SK-N-SH (cell line): ENCODE measurements at regions not wholly inside any gene's neighbourhood (a gene's known extent, or its start where the extent isn't known, plus 50 kb on each side); places are given as distances from the start of the nearest gene placed in this dataset.
"Not testable (repeated sequence)": the region's sequence is repeated elsewhere in the genome, so short reads cannot be mapped to it uniquely, and the experiment has no call there.

Source experiments
- CTCF ChIA-PET: fragments of 300-600, 350-600 bp; formaldehyde crosslinking; extraction: SDS; loops from one replicate; lab custom pipeline; 2021; lab: Yijun Ruan, JAX
- POLR2A ChIA-PET: fragments of 350-600 bp; sonication (Branson Sonifier 250); formaldehyde crosslinking; extraction: SDS; loops from one replicate; lab custom pipeline; 2020; ENCODE audit warnings: antibody characterized with exemption, inconsistent platforms; lab: Yijun Ruan, JAX
- DNase-seq: peaks from one replicate; pipeline ENCODE4 v3.0.0; 2012
- H2AFZ ChIP-seq: fragments of 200-600 bp; sonication (generic); 2 replicates; pipeline ENCODE4 v1.8.1; 2016; ENCODE audit warnings: antibody characterized with exemption, mild to moderate bottlenecking, low read depth
- H3F3A ChIP-seq: fragments of 200-600 bp; sonication (generic); replicated peaks from 2 replicates; pipeline ENCODE3; 2016; ENCODE audit warnings: antibody characterized with exemption, mild to moderate bottlenecking; ENCODE audit not compliant: insufficient read depth
- H3K27ac ChIP-seq, 2 experiments: fragments of 200-500 bp in 1 of 2; fragments of 200-600 bp in 1 of 2; sonication (Bioruptor generic) in 1 of 2; sonication (generic), shearing (Covaris generic) in 1 of 2; 2 replicates each; pipeline versions ENCODE4 v1.5.1 to v1.6.1; 2014 to 2016; ENCODE audit warnings: low read depth in 2 of 2, inconsistent platforms in 1 of 2, low read length in 1 of 2, mild to moderate bottlenecking in 1 of 2, mixed read lengths in 1 of 2
- H3K27me3 ChIP-seq: fragments of 200-600 bp; sonication (generic), shearing (Covaris generic); 2 replicates; pipeline ENCODE4 v1.6.1; 2016; ENCODE audit warnings: mixed run types; ENCODE audit not compliant: insufficient read depth
- H3K36me3 ChIP-seq, 2 experiments: fragments of 200-500 bp in 1 of 2; fragments of 200-600 bp in 1 of 2; sonication (Bioruptor generic) in 1 of 2; sonication (generic) in 1 of 2; replicated peaks in 1 of 2; 2 replicates each; pipeline versions ENCODE3 to v1.5.1; 2014 to 2016; ENCODE audit warnings: low read length in 1 of 2, mild to moderate bottlenecking in 1 of 2; ENCODE audit not compliant: insufficient read depth in 2 of 2, control insufficient read depth in 1 of 2
- H3K4me1 ChIP-seq, 2 experiments: fragments of 200-500 bp in 1 of 2; fragments of 200-600 bp in 1 of 2; sonication (Bioruptor generic) in 1 of 2; sonication (generic), shearing (Covaris generic) in 1 of 2; 2 replicates each; pipeline versions ENCODE4 v1.5.1 to v1.6.1; 2014 to 2016; ENCODE audit warnings: low read depth in 1 of 2, low read length in 1 of 2, mixed run types in 1 of 2; ENCODE audit not compliant: insufficient read depth in 2 of 2, control insufficient read depth in 1 of 2
- H3K4me2 ChIP-seq: fragments of 200-600 bp; sonication (generic), shearing (Covaris generic); 2 replicates; pipeline ENCODE4 v1.6.1; 2017; ENCODE audit warnings: mixed run types
- H3K4me3 ChIP-seq, 2 experiments: fragments of 200-500 bp in 1 of 2; fragments of 200-600 bp in 1 of 2; sonication (Bioruptor generic) in 1 of 2; sonication (generic), shearing (Covaris generic) in 1 of 2; 2 replicates each; pipeline versions ENCODE4 v1.5.1 to v1.8.1; 2014 to 2016; ENCODE audit warnings: low read depth in 2 of 2, inconsistent platforms in 1 of 2, low read length in 1 of 2, mild to moderate bottlenecking in 1 of 2, mixed read lengths in 1 of 2, moderate library complexity in 1 of 2
- H3K79me2 ChIP-seq: fragments of 200-600 bp; sonication (generic); 2 replicates; pipeline ENCODE4 v1.8.1; 2017; ENCODE audit warnings: mild to moderate bottlenecking; ENCODE audit not compliant: insufficient read depth
- H3K9ac ChIP-seq: fragments of 200-600 bp; sonication (generic); 2 replicates; pipeline ENCODE4 v1.6.1; 2017; ENCODE audit warnings: mixed run types
- H3K9me2 ChIP-seq: fragments of 200-600 bp; sonication (generic); 2 replicates; pipeline ENCODE4 v1.6.1; 2017; ENCODE audit warnings: mixed run types
- H3K9me3 ChIP-seq: fragments of 200-600 bp; sonication (generic); 2 replicates; pipeline ENCODE4 v1.6.1; 2017; ENCODE audit warnings: mixed run types, mild to moderate bottlenecking, moderate library complexity
- H4K20me1 ChIP-seq: fragments of 200-600 bp; sonication (generic); 2 replicates; pipeline ENCODE4 v1.6.1; 2017; ENCODE audit warnings: mild to moderate bottlenecking, mixed run types; ENCODE audit not compliant: insufficient read depth
- whole genome bisulfite sequencing: methylation state at CpG from one replicate; pipeline ENCODE4 v1.1.6; 2017; ENCODE audit warnings: low lambda C conversion rate; 5-methylcytosine and 5-hydroxymethylcytosine counted together

DNA sequence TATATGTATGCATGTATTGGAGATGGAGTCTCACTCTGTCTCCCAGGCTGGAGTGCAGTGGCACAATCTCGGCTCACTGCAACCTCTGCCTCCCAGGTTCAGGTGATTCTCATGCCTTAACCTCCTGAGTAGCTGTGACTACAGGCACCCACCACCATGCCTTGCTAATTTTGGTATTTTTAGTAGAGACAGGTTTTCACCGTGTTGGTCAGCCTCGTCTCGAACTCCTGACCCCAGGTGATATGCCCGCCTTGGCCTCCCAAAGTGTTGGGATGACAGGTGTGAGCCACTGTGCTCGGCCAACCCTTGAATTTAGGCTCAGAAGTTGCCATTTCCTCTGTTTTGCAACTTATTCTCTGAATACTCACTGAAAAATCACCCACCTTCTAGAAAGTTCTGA is 4498.0 kb upstream of the OR11H1 start:
- CTCF ChIA-PET, H2AFZ ChIP-seq, H3K9me3 ChIP-seq, H4K20me1 ChIP-seq, H3K9me2 ChIP-seq, H3K4me2 ChIP-seq, H3K79me2 ChIP-seq, DNase-seq, H3K27ac ChIP-seq, POLR2A ChIA-PET, H3F3A ChIP-seq, H3K9ac ChIP-seq, H3K27me3 ChIP-seq, H3K4me3 ChIP-seq, H3K4me1 ChIP-seq, H3K36me3 ChIP-seq: not testable (repeated sequence)
- 2% methylated on average over 6 of the region's 6 CpGs for WGBS

GRCh38 chr22:11030571-11031410 is 4497.2 kb upstream of the OR11H1 start:
- 4% methylated on average over 12 of the region's 12 CpGs for WGBS
- DNase-seq, POLR2A ChIA-PET: not testable (repeated sequence)

GRCh38 chr22:11032115-11032514 is 4495.9 kb upstream of the OR11H1 start:
- H3K27me3 ChIP-seq, H4K20me1 ChIP-seq, H3K9ac ChIP-seq, H3K27ac ChIP-seq, CTCF ChIA-PET, H3K4me1 ChIP-seq, H3K9me2 ChIP-seq, H3K4me3 ChIP-seq, H3K36me3 ChIP-seq, H3K79me2 ChIP-seq, DNase-seq, H3F3A ChIP-seq, POLR2A ChIA-PET, H2AFZ ChIP-seq, H3K4me2 ChIP-seq, H3K9me3 ChIP-seq: not testable (repeated sequence)
- 7% methylated on average over 13 of the region's 13 CpGs for WGBS

More at GRCh38 chr22:11030571-11031410, 4497.2 kb upstream of the OR11H1 start:
- CTCF ChIA-PET, H3K9ac ChIP-seq, H3K9me3 ChIP-seq, H2AFZ ChIP-seq, H3K27ac ChIP-seq, H3K4me3 ChIP-seq, H3K36me3 ChIP-seq, H3K4me2 ChIP-seq, H3K27me3 ChIP-seq, H3K4me1 ChIP-seq, H3K9me2 ChIP-seq, H3K79me2 ChIP-seq, H4K20me1 ChIP-seq, H3F3A ChIP-seq: not testable (repeated sequence)

GRCh38 chr22:11034660-11034987 is 4493.4 kb upstream of the OR11H1 start:
- H3K4me2 ChIP-seq, H3K9me3 ChIP-seq, H2AFZ ChIP-seq, H3K9me2 ChIP-seq, H3K36me3 ChIP-seq, CTCF ChIA-PET, H3K4me1 ChIP-seq, H3K4me3 ChIP-seq, DNase-seq, H3K27me3 ChIP-seq, H3K79me2 ChIP-seq, H3F3A ChIP-seq, POLR2A ChIA-PET, H4K20me1 ChIP-seq, H3K9ac ChIP-seq, H3K27ac ChIP-seq: not testable (repeated sequence)
- 6% methylated on average over 6 of the region's 6 CpGs for WGBS

DNA sequence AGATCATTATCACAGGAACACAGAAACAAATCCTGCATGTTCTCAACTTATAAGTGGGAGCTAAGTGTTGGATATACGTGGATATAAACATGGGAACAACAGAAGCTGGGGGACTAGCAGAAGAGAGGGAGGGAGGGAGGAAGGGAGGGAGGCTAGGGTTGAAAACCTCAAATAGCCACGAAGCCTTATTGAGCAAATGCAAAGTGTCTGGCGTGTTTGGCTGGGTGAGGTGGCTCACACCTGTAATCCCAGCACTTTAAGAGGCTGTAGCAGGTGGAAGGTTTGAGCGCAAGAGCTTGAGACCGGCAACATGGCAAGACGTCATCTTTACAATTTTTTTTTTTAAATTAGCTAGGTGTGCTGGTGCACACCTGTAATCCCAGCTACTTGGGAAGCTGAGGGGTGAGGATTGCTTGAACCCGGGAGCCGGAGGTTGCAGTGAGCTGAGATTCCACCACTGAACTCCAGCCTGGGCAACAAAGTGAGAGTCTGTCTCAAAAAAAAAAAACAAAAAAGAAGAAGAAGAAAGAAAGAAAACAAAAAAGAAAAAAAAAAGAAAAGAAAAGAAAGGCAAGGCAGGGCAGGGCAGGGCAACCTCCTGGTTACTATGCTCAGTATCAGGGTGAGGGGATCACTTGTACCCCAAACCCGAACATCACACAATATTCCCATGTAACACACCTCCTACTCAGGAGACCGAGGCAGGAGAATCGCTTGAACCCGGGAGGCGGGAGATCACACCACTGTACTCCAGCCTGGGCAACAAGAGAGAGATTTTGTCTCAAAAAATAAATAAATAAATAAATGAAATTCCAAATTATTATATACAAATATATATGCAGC is 4492.7 kb upstream of the OR11H1 start:
- H3K9me3 ChIP-seq, H3K4me1 ChIP-seq, H3K4me3 ChIP-seq, H3K4me2 ChIP-seq, DNase-seq, H4K20me1 ChIP-seq, H3K9me2 ChIP-seq, H3K27me3 ChIP-seq, H3F3A ChIP-seq, H3K79me2 ChIP-seq, H3K9ac ChIP-seq, H2AFZ ChIP-seq, H3K36me3 ChIP-seq, POLR2A ChIA-PET, H3K27ac ChIP-seq, CTCF ChIA-PET: not testable (repeated sequence)
- WGBS: 6% methylated on average over 13 of the region's 13 CpGs

DNA sequence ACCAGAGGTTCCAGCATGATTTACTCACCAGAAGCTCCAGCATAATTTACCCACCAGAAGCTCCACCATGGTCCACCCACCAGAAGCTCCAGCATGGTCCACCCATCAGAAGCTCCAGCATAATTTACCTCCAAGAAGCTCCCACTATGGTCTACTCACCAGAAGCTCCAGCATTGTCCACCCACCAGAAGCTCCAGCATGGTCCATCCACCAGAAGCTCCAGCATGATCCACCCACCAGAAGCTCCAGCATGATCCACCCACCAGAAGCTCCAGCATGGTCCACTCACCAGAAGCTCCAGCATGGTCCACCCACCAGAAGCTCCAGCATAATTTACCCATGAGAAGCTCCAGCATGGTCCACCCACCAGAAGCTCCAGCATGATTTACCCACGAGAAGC is 4490.7 kb upstream of the OR11H1 start:
- 7% methylated on average over 1 of the region's 1 CpG for WGBS
- H3K27ac ChIP-seq, POLR2A ChIA-PET, H3K9ac ChIP-seq, H3K36me3 ChIP-seq, H2AFZ ChIP-seq, H3K9me2 ChIP-seq, H3F3A ChIP-seq, CTCF ChIA-PET, H3K4me2 ChIP-seq, H3K9me3 ChIP-seq, H3K4me1 ChIP-seq, H3K79me2 ChIP-seq, DNase-seq, H3K27me3 ChIP-seq, H3K4me3 ChIP-seq, H4K20me1 ChIP-seq: not testable (repeated sequence)
